Ishikawa (cell line): ENCODE measurements at regions not wholly inside any gene's neighbourhood (a gene's known extent, or its start where the extent isn't known, plus 50 kb on each side); places are given as distances from the start of the nearest gene placed in this dataset.

ENCODE experiments used
- CEBPB ChIP-seq: IDR thresholded peaks from 2 replicates; pipeline ENCODE4 v1.6.1; 2012
- CREB1 ChIP-seq: IDR thresholded peaks from 2 replicates; pipeline ENCODE4 v1.6.1; 2012; ENCODE audit warnings: low read depth
- EGR1 ChIP-seq: IDR thresholded peaks from 2 replicates; pipeline ENCODE4 v1.6.1; 2012
- EP300 ChIP-seq: IDR thresholded peaks from 2 replicates; pipeline ENCODE4 v1.6.1; 2012; ENCODE audit warnings: borderline replicate concordance
- FOXM1 ChIP-seq: IDR thresholded peaks from 2 replicates; pipeline ENCODE4 v1.6.1; 2012; ENCODE audit warnings: low read depth, borderline replicate concordance
- MAX ChIP-seq: IDR thresholded peaks from 2 replicates; pipeline ENCODE4 v1.6.1; 2012
- NFIC ChIP-seq: IDR thresholded peaks from 2 replicates; pipeline ENCODE4 v1.6.1; 2012
- RAD21 ChIP-seq: IDR thresholded peaks from 2 replicates; pipeline ENCODE4 v1.6.1; 2012; ENCODE audit warnings: low read depth
- REST ChIP-seq: IDR thresholded peaks from 2 replicates; pipeline ENCODE4 v1.6.1; 2012; ENCODE audit warnings: low read depth, mild to moderate bottlenecking
- TAF1 ChIP-seq: IDR thresholded peaks from 2 replicates; pipeline ENCODE4 v1.6.1; 2012; ENCODE audit warnings: low read depth, mild to moderate bottlenecking
- TCF12 ChIP-seq: IDR thresholded peaks from 2 replicates; pipeline ENCODE4 v1.6.1; 2012; ENCODE audit warnings: low read depth
- TEAD4 ChIP-seq: IDR thresholded peaks from 2 replicates; pipeline ENCODE4 v1.6.1; 2012
- USF1 ChIP-seq: IDR thresholded peaks from 2 replicates; pipeline ENCODE4 v1.6.1; 2012
- YY1 ChIP-seq: IDR thresholded peaks from 2 replicates; pipeline ENCODE4 v1.6.1; 2012; ENCODE audit warnings: low read depth
- ZBTB7A ChIP-seq: IDR thresholded peaks from 2 replicates; pipeline ENCODE4 v1.6.1; 2012; ENCODE audit warnings: low read depth

GRCh38 chr22:35205961-35206360, 51.3 kb upstream of the HMGXB4 start:
- TF ChIP-seq CREB1 (no peak), REST (no peak), EP300 (no peak), USF1 (no peak), TEAD4 (no peak), EGR1 (no peak), ZBTB7A (no peak), TAF1 (no peak), TCF12 (no peak), YY1 (no peak), CEBPB (no peak), NFIC (no peak), FOXM1 (no peak), MAX (no peak), RAD21 (no peak)

GRCh38 chr22:35206889-35207288, 50.4 kb upstream of the HMGXB4 start:
- TF ChIP-seq YY1 (no peak), RAD21 (no peak), FOXM1 (no peak), CEBPB (no peak), EGR1 (no peak), CREB1 (no peak), REST (no peak), TCF12 (no peak), USF1 (no peak)
